WTC11 (cell line): ENCODE measurements at regions not wholly inside any gene's neighbourhood (a gene's known extent, or its start where the extent isn't known, plus 50 kb on each side); places are given as distances from the start of the nearest gene placed in this dataset.

ENCODE experiments used
- GABPB1 ChIP-seq: sonication (generic); formaldehyde crosslinking; IDR thresholded peaks from 2 replicates; pipeline ENCODE4 v1.8.1; 2023; ENCODE audit warnings: mild to moderate bottlenecking, missing genetic modification reagents
- RELA ChIP-seq: sonication (generic); formaldehyde crosslinking; IDR thresholded peaks from 2 replicates; pipeline ENCODE4 v1.8.1; 2022; ENCODE audit warnings: missing genetic modification reagents, mild to moderate bottlenecking, borderline replicate concordance
- TF ChIP-seq, protein P1 (sequence below): fragments of 200-600 bp; IDR thresholded peaks from 2 replicates; pipeline ENCODE4 v1.8.0; 2022; ENCODE audit warnings: antibody characterized with exemption

DNA sequence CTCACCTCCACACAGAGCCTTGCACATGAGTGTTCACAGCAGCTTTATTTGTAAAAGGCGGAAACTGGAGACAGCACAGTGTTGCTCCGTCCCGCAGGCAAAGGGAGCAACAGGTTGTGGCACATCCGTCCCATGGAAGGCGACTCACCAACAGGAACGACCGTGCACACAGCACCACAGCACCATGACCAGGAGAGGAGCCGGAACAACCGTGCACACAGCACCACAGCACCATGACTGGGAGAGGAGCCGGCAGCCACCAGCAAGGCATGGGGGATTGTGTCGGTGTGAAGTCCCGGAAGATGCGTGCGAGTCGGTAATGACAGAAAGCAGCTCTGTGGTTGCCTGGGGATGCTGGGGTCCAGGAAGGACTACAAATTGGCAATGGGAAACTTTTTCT is 158.5 kb downstream of the C9orf50 start:
- TF ChIP-seq RELA (CRISPR knock-in tag) (no peak), GABPB1 (CRISPR knock-in tag) (no peak)
- TF ChIP-seq, protein P1, sequence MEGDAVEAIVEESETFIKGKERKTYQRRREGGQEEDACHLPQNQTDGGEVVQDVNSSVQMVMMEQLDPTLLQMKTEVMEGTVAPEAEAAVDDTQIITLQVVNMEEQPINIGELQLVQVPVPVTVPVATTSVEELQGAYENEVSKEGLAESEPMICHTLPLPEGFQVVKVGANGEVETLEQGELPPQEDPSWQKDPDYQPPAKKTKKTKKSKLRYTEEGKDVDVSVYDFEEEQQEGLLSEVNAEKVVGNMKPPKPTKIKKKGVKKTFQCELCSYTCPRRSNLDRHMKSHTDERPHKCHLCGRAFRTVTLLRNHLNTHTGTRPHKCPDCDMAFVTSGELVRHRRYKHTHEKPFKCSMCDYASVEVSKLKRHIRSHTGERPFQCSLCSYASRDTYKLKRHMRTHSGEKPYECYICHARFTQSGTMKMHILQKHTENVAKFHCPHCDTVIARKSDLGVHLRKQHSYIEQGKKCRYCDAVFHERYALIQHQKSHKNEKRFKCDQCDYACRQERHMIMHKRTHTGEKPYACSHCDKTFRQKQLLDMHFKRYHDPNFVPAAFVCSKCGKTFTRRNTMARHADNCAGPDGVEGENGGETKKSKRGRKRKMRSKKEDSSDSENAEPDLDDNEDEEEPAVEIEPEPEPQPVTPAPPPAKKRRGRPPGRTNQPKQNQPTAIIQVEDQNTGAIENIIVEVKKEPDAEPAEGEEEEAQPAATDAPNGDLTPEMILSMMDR: no peak
